CD1c-positive myeloid dendritic cell (primary cell): ENCODE measurements at regions not wholly inside any gene's neighbourhood (a gene's known extent, or its start where the extent isn't known, plus 50 kb on each side); places are given as distances from the start of the nearest gene placed in this dataset.
"Not testable (repeated sequence)": the region's sequence is repeated elsewhere in the genome, so short reads cannot be mapped to it uniquely, and the experiment has no call there.

Source experiments
- DNase-seq: peaks from one replicate; pipeline ENCODE4 v3.0.0-alpha.2; 2016; ENCODE audit errors: extremely low spot score

DNA sequence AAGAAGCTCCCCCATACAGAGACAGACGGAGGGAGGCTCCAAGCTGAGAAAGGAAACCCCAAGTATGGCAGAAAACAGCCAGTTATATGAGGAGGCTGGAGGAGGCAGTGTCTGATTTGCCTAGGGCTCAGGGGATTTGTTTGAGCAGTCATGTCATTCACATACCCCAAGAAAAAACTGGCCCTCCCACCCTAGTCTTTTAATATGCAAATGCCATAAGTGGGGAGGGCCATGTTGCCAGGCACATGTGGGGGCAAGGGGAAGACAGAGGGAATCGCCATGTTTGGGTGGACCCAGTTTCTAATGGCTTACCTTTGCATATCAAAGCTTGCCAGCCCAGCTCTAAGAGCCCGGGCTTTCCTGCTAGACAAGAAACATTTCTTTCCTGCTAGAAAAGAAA lies 1163.8 kb downstream of the TAF11L14 start:
- no peak for DNase-seq

DNA sequence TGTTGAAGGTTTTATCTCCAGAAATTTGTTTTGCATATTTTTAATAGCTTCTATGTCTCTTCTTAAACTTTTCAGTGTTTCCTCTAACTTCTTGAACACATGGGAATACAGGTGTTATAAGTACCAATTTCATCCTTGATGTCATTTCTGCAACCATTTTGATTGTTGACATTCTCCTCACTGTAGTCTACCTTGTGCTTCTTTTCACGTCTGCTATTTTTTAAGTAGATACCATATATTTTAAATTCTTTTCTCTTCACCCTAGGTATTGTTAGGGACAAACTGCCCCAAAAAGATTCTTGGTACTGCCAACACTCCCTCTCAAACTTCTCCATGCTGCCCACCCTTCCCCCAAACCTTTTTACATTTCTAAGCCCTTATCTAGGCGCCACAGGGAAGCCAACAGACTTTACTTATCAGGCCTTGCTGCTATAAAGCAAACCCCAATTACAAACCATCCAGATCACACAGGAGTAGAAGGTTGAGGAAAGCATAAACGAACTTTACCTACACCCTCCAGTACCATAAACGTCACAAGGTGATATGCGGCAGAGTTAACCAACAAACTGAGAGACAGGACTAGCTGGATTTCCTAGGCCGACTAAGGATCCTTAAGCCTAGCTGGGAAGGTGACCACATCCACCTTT lies 1165.3 kb downstream of the TAF11L14 start:
- DNase-seq: no peak

DNA sequence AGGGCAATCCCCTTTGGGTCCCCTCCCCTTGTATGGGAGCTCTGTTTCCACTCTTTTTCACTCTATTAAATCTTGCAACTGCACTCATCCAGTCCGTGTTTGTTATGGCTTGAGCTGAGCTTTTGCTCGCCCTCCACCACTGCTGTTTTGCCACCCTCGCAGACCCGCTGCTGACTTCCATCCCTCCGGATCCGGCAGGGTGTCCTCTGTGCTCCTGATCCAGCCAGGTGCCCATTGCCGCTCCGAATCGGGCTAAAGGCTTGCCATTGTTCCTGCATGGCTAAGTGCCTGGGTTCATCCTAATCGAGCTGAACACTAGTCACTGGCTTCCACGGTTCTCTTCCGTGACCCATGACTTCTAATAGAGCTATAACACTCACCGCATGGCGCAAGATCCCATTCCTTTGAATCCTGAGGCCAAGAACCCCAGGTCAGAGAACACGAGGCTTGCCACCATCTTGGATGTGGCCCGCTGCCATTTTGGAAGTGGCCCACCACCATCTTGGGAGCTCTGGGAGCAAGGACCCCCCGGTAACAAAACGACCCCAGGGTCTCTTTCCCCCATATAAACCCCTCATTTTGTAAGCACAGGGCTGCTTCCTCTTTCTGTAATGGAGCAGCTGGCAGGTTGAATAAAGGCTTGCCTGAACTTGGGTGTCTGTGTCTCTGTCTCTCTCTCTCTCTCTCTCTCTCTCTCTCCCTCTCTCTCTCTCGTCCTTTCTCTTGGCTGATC lies 1166.2 kb downstream of the TAF11L14 start:
- no peak for DNase-seq

DNA sequence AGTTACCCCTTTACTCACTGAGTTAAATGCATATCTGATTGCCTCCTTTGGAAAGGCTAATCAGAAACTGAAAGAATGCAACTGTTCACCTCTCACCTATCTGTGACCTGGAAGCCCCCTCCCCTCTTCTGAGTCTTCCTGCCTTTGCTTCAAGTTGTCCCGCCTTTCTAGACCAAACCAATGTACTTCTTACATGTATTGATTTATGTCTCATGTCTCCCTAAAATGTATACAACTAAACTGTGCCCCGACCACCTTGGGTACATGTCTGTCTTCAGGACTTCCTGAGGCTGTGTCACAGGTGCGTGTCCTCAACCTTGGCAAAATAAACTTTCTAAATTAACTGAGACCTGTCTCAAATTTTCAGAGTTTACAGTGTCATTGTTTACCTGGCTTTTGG lies 1167.2 kb downstream of the TAF11L14 start:
- DNase-seq: not testable (repeated sequence)

DNA sequence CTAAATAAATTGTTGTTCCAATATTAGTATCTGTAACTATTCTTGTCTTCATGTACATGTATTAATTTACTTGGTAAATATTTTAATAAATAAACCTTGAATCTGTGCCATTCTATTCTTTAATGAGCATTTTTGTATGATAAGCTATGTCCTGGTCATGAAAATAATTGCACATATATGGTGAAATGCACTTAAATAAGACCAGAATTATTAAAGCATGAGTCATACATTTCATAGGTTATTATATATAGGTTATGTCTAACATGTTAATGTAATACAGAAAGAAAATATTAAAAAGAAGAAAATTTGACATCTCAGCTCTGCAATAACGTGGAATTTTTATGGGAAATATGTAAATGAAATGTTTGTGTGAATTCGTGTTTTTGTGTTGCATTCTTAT lies 1168.1 kb downstream of the TAF11L14 start:
- DNase-seq: no peak

DNA sequence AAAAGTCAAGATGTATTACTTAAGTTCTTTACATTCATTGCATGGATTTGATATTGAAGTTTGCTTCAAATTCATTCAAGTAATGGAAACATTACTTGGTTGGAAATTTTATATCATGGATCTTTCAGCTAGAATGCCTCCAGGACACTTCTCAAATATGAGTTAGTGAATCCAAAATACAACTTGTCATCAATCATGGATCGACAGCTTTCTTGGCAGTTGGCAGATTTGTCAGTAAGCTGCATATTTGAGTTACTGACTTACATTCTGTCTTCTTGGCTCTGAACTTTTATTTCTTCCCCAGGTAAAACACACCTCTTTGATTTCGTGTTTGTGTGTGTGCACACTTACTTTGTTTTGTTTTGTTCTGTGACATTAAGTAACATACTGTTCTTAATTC lies 1171.1 kb downstream of the TAF11L14 start:
- DNase-seq: no peak

DNA sequence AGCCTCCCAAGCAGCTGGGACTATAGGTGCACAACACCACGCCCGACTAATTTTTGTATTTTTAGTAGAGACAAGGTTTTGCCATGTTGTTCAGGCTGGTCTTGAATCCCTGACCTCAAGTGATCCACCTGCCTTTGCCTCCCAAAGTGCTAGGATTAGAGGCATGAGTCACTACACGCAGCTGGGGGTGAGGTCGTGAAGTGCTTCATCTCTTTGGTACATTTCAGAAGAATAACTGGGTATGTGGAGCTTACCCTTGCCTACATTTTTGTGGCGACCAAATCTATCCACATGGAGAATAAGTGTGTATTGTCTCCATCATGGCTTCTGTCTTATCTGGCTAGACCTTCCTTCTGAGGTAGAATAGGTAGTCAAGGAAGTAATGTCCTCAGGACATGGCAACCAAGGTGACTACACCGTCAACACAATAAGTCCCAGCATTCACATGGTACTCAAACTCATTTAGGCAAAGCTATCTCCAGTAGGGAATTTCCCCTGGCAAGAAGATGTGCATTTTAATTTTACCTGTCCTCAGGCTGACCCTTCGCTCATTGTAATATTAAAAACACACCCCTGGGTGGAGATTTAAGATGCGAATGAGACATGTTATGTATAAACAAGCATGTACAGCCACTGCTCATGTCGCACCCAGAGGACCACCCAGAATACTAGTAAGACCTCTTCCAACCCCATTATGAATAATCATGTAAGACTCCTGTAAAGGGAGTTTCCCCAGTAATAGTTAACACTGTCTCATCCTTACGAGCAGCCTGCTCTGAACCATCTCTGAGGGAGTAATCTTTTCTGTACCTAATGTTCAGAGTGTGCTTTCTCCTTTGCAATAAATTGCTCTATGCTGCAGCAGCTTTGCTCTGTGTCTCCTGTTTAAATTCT lies 1173.2 kb downstream of the TAF11L14 start:
- no peak for DNase-seq

DNA sequence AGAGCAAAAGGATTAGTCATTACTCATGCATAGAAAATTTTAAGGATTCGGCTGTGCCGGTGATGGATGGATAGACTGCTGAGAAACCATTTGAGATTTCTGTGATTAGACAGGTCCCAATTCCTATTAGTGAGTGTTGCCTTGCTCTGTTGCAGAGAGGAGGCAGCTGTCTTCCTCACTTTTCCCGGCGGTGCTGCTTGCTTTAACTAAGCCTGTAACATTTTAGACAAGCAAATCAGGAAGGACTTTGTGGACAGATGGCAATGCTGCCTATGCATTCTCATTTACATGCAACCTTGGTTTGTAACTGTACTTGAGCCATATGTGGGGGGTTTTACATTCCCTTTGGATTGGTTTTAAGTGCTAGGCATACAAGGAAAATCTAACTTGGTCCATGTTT lies 1176.3 kb downstream of the CDH18 start:
- no peak for DNase-seq

DNA sequence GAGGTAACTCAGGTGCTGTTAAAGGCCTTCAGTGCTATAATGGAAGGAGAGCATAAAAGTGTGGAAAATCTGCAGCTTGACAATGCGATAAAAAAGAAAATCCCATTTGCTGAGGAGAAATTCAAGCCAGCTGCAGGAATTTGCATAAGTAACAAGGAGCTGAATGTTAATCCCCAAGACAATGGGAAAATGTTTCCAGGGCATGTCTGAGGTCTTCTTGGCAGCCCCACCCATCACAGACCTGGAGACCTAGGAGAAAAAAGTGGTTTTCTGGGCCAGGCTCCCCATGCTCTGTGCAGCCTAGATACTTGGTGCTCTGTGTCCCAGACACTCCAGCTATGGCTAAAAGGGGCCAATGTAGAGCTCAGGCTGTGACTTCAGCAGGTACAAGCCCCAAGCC lies 1159.6 kb downstream of the CDH18 start:
- DNase-seq: no peak

DNA sequence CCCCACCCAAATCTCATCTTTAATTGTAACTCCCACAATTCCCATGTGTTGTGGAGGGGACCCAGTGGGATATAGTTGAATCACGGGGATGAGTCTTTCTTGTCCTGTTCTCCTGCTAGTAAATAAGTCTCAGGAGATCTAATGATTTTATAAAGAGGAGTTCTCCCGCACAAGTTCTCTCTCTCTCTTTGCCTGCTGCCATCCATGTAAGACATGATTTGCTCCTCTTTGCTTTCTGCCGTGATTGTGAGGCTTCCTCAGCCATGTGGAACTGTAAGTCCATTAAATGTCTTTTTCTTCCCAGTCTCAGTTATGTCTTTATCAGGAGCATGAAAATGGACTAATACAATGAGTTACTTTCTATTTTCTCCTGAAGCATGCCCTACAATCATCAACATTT lies 1158.5 kb downstream of the CDH18 start:
- no peak for DNase-seq

DNA sequence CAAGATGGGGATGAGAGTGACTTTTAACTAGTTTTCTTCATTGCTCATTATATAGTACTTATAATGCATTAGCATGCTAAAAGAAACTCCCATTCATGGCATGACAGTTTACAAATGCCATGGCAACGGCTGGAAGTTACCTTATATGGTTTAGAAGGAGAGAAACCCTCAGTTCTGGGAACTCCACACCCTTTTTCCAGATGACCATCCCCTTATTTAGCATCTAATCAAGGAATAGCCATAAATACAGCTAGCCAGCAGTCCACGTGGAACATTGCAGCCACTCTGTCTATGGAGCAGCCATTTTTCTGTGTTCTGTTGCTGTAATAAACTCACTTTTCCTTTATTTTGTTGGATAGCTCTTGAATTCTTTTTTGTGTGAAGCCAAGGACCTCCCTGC lies 1137.8 kb downstream of the CDH18 start:
- no peak for DNase-seq

DNA sequence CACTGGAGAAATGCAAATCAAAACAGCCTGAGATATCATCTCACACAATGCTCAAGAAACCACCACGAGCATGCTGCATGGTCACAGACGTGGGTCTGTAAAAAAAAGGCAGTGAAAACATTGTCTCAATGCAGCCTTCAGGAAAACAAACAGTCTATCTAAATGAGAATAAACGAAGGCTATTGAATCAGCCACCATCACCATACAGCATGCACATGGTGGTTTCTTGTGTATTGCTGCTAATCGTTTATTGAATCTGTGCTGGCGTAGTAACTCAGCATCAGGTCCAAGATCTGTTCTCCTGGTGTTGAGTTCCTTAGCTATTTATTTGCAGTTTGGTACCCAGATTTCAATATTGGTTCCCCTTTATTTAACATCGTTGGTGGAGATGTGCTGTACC lies 1115.0 kb downstream of the CDH18 start:
- DNase-seq: no peak

DNA sequence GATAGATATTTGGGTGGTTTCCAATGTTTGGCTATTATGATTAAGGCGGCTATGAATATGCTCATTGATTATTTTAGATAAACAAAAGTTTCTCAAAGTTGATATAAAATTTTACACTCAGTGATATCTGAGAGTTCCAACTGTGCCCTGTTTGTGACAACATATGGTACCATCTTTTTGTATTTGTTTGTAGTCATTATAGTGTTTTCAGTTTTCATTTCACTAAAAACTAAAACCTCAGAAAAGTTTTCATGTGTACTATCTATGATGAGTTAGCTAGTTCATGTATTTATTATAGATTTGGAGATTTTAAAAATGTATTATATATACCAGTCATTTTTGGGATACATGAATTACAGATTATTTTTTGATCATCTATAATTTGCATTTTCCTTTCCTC lies 1111.4 kb downstream of the CDH18 start:
- DNase-seq: no peak

DNA sequence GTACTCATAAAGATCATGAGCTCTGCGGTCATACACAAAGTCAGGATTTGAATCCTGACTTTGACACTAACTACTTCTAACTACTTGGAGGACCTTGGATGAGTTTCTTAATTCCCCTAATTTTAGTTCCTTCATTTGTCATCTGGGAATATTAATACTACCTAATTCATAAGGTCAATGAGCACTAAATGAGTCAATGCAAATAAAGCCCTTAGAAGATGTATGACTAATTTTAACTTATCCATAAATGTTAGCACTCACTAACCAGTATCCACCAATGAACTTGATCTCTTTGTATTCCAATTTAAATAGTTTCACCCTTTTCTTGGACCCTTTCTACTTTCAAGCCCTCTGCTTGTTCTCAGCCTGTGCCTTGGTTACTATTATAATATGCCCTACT lies 1106.4 kb downstream of the CDH18 start:
- no peak for DNase-seq

DNA sequence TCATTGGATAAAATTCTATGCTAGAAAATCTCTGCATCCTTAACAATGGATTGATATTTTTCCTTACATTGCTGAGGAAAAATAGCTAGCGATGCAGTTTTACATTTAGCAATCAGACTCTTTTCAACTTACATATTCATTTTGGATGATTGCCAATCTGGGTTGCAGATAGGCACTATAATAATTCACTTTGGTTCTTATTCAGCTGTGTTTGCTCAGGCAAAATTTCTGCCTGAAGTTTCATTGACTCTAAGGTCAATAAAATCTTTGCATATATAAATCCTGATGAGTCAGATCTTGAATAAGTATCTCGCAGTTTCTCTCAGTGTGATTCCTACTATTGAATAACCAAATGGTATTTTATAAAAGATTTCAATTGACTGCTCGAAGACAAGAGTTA lies 1105.8 kb downstream of the CDH18 start:
- DNase-seq: no peak

DNA sequence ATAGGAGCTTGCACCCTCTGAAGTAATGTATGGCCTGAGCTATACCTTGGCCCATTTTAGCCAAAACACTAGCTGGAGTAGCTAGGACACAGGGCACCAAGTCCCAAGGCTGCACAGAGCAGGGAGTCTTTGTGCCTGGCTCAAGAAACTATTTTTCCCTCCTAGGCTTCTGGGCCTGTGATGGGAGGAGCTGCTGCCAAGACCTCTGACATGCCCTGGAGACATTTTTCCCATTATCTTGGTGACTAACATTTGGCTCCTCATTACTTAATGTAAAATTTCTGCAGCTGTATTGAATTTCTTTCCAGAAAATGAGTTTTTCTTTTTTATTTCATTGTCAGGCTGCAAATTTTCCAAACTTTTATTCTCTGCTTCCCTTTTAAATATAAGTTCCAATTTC lies 1099.2 kb downstream of the CDH18 start:
- no peak for DNase-seq

DNA sequence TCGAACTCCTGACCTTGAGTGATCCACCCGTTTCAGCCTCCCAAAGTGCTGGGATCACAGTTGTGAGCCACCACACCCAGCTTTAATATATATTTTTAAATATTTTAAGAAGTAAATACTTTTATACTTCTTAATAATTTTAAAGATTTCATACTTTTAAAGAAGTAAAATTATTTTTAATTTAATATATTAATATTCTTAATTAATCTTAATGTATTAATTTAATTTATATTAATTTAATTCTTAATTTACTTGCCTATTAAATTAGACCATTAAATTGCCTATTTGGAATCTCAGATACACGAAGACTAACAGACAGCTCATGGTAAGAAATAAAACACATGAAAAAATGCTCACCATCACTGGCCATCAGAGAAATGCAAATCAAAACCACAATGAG lies 1087.4 kb downstream of the CDH18 start:
- DNase-seq: no peak

DNA sequence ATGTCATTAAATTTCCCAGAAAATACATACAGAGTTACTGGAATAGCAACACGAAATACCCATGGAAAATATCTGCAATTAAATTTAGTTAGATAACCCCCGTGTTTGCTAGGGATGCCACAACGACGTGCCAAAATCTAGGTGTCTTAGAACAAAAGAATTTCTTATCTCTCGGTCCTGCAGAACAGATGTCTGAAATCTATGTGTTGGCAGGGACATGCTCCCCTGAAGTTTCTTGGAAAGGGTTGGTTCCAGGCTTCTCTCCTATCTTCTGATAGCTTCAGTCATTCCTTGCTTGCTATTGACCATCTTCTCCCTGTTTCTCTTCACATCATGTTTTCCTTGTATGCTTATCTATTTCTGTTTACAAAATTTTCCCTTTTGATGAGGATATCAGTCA lies 1067.0 kb downstream of the CDH18 start:
- no peak for DNase-seq

DNA sequence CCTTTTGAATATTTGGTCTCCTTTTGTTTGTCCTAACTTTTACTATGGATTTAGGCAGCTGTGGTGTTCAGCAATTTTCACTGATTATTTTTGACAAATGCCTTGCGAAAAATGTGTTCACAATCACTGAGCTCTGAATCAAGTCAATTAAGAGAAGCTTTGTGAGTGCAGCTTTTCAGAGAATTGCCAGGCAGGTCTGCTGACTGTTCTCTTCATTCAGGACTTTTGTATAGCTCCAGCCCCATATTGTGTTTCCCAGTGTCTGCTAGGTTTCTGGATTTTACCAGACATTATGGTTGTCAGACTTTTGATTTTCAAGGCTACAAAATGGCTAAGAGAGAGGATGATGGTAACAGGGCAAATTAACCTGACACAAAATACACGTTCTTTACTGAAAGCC lies 1055.9 kb downstream of the CDH18 start:
- no peak for DNase-seq

DNA sequence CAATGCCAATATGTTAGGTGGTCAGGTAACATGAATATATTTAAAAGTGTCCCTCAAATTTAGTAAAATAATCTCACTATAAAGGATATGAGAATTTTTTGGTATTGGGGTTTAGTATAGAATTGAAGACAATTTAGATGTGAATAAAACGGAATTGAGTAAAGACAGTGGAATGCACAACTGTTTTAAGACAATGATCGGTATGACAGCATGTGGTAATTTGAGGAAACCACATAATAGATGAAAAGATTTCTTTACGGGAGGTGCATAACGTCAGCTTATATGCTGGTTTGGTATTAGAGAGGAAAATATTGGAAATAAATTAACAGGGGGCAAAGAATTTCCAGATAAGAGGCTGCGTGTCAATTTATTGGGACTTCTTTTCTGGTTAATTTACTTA lies 1043.2 kb downstream of the CDH18 start:
- no peak for DNase-seq

DNA sequence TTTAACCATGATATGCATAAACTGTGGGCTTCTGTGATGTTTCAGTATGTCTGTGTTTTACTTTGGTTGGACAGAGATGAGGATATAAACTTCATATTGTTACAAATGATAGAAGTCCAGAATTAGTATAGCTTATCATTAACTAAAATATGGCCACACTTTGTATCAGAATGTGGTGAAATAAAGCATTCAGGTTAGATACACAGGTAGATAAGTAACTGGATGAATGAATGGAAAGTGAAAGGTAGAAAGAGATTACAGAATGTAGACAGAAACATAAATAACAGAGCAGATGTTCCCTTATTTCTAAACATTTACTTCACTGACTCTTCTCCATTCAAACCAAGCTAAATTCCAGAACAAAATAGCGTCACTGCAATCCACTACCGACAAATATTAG lies 1033.8 kb downstream of the CDH18 start:
- no peak for DNase-seq

DNA sequence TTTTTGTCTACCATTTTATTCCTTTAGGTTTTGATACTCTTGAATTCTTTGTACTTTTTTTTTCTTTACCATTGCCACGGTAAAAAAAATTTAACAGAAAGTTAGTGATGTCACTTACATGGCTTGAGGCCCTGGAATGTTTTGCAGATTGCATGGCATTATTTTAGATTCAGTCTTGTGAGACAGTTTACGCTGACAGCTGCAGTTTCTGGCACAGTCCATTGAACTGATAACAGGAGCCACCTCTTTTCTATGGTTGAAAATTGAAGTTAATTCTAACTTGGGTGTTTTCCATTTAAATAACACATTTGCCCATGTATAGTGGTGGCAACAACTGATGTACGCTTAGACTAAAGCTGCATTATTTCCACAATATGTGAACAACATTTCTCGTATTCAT lies 1028.5 kb downstream of the CDH18 start:
- DNase-seq: no peak

DNA sequence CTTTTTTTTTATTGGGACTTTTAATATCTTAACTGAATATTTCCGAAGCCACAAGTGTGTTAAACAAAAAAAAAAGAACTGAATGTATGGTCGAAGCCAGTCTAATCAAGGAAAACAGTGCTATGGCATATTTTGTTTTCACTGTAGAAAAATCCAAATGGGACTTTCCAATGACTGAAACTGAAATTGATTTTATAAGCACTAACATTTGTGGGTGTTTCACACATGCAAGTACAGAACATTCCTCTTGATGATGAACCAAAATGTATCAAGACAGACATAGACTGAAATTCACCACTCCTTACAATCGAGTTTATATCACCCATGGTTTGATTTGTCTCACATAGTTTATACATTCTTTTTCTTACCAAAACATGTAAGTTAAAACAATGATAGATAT lies 1026.8 kb downstream of the CDH18 start:
- DNase-seq: no peak
